ENCODE measurements at regions not wholly inside any gene's neighbourhood (a gene's known extent, or its start where the extent isn't known, plus 50 kb on each side); places are given as distances from the start of the nearest gene placed in this dataset.

GRCh38 chr1:199335496-199335895 is 692.0 kb upstream of the NR5A2 start:
- TF ChIP-seq POLR2A (IDR thresholded peaks at IDR 0.05) = no peak
- TF ChIP-seq, protein P1, sequence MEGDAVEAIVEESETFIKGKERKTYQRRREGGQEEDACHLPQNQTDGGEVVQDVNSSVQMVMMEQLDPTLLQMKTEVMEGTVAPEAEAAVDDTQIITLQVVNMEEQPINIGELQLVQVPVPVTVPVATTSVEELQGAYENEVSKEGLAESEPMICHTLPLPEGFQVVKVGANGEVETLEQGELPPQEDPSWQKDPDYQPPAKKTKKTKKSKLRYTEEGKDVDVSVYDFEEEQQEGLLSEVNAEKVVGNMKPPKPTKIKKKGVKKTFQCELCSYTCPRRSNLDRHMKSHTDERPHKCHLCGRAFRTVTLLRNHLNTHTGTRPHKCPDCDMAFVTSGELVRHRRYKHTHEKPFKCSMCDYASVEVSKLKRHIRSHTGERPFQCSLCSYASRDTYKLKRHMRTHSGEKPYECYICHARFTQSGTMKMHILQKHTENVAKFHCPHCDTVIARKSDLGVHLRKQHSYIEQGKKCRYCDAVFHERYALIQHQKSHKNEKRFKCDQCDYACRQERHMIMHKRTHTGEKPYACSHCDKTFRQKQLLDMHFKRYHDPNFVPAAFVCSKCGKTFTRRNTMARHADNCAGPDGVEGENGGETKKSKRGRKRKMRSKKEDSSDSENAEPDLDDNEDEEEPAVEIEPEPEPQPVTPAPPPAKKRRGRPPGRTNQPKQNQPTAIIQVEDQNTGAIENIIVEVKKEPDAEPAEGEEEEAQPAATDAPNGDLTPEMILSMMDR (IDR thresholded peaks at IDR 0.05) = no peak
